Fibroblast of the aortic adventitia (primary cell): ENCODE measurements at regions not wholly inside any gene's neighbourhood (a gene's known extent, or its start where the extent isn't known, plus 50 kb on each side); places are given as distances from the start of the nearest gene placed in this dataset.

Experiments used
- DNase-seq: peaks from one replicate; pipeline ENCODE4 v3.0.0-alpha.2; 2010; ENCODE audit warnings: low read depth
- H3K4me3 ChIP-seq: 2 replicates; pipeline ENCODE4 v1.5.1; 2011; ENCODE audit warnings: low read depth, mild to moderate bottlenecking, control low read depth, low read length, moderate library complexity
- CTCF ChIP-seq: IDR thresholded peaks from 2 replicates; pipeline ENCODE4 v1.5.1; 2011; ENCODE audit warnings: mild to moderate bottlenecking, low read length, control low read depth, inconsistent platforms; ENCODE audit not compliant: insufficient read depth

- no peak overlapping the region for H3K4me3 ChIP-seq
Measured at GRCh38 chr12:75883241-75883640, 148.3 kb downstream of the PHLDA1 start.

GRCh38 chr12:75882421-75882820, 149.2 kb downstream of the PHLDA1 start:
- no peak for TF ChIP-seq CTCF
- no peak overlapping the region for H3K4me3 ChIP-seq
- DNase-seq = no peak

More at GRCh38 chr12:75883241-75883640, 148.3 kb downstream of the PHLDA1 start:
- DNase-seq = no peak
- no peak for TF ChIP-seq CTCF

GRCh38 chr12:75881920-75882319, 149.7 kb downstream of the PHLDA1 start:
- DNase-seq = peak; percentile 82
- no peak overlapping the region for H3K4me3 ChIP-seq
- no peak for TF ChIP-seq CTCF

- no peak for TF ChIP-seq CTCF
- H3K4me3 ChIP-seq = no peak overlapping the region
- DNase-seq = peak; percentile 95
Measured at GRCh38 chr12:75877763-75878621, 153.6 kb downstream of the PHLDA1 start.

GRCh38 chr12:75876832-75877762, 154.5 kb downstream of the PHLDA1 start:
- H3K4me3 ChIP-seq = no peak overlapping the region
- peak; percentile 67 for DNase-seq
- no peak for TF ChIP-seq CTCF

- no peak overlapping the region for H3K4me3 ChIP-seq
- TF ChIP-seq CTCF = no peak
- no peak for DNase-seq
Measured at GRCh38 chr12:75874441-75874840, 157.1 kb downstream of the PHLDA1 start.
